SKM-1 (cell line): ENCODE measurements at regions not wholly inside any gene's neighbourhood (a gene's known extent, or its start where the extent isn't known, plus 50 kb on each side); places are given as distances from the start of the nearest gene placed in this dataset.

Experiments used
- DNase-seq: peaks from one replicate; lab custom pipeline; 2025; ENCODE audit not compliant: unreplicated experiment; lab: John Stamatoyannopoulos, UW

- no peak for DNase-seq
Measured at GRCh38 chr17:34156401-34156740, 98.7 kb upstream of the CCL2 start.

- no peak for DNase-seq
Measured at GRCh38 chr17:34156741-34157589, 98.1 kb upstream of the CCL2 start.

GRCh38 chr17:34161690-34162089 lies 93.4 kb upstream of the CCL2 start:
- DNase-seq: no peak

DNA sequence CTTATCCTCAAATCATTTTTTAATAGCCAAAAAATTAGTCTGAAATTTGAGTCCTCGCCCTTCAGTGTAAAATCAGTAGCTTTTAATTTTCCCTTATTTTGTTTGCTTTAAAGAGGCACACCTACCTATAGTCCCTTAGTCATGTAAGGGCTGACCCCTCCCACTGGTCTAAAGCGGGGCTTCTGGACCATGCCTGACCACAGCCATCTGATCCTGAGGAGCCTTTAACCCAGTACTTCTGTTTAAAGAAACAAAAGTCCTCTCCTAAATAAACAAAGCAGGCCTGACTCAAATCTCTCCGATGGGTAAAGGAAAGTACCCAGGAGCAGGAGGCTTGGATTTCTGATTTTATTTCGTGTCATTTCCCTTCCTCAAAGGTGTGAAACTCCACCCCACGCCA lies 92.0 kb upstream of the CCL2 start:
- DNase-seq: no peak

DNA sequence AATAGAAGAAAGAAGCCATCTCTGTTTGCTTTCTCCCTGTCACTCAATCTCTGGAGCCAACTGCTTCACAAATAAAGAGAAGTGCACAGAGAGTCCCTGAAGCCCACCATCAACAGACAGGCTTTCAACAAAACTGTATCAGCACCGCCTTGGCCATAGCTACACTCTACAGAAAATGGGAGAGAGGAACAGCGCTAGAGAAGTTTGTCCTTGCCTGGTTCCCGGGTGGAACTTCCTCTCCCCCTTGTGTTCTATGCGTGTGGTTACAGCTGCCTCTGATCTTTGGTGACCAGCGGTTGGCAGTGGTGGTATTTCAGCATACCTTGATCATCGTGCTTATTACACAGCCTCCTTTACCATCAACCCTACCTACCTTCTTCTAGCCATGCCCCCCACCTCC lies 91.4 kb upstream of the CCL2 start:
- no peak for DNase-seq

GRCh38 chr17:34164837-34165236 lies 90.2 kb upstream of the CCL2 start:
- no peak for DNase-seq

- no peak for DNase-seq
Measured at GRCh38 chr17:34166352-34166751, 88.7 kb upstream of the CCL2 start.

DNA sequence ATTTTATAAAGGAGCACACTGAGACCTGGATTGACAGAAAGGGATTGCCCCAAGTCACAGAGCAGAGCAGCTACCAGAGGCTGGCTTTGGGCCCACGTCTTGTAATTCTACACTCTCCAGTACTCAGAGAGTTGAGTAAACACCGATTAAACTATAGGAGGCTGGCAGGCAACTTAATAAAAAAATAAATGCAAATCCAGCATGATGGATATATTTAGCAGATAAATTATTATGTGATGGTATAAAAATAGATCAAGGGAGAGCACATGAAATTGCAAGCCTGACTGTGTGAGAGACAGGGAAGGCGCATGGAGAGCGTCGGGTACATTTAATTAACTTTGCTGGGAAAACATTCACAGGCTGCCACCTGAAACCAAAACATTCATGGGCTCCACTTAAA lies 87.7 kb upstream of the CCL2 start:
- DNase-seq: no peak

DNA sequence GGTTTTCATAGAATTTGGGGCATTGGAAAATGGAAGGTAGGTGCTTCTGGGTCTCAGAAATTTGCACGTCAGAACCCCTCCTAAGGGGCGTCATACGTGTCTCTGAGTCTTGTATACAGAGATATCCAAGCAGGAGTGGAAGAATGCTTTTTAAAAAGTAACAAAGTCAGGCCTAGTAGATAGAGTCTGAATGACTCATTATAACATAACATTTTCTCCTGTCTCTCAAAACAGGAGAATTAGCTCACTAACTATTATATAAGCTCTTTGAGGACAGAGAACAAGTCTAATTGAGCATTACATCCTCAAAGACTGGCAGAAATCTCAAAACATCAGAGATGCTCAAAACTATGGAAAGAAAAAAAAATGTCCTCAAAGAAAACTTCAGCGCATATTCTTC lies 86.1 kb upstream of the CCL2 start:
- no peak for DNase-seq

DNA sequence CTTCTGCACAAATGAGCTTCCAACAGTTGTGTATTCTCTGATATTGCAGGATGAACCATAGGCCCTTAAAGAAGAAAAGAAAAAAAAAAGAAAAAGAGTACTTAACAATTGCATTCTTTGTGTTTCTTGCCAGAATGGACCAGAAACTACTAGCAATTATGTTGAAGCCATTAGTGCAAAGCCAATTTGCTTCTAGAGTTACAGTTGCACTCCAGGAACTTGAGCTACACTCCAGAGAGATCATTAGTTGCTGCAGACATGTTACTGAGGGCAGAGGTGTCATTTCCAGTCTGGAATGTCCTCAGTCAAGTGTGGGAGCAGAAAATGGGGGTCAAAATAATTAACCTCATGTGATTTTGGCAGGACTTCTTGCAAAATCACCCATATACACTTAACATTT lies 85.6 kb upstream of the CCL2 start:
- no peak for DNase-seq

DNA sequence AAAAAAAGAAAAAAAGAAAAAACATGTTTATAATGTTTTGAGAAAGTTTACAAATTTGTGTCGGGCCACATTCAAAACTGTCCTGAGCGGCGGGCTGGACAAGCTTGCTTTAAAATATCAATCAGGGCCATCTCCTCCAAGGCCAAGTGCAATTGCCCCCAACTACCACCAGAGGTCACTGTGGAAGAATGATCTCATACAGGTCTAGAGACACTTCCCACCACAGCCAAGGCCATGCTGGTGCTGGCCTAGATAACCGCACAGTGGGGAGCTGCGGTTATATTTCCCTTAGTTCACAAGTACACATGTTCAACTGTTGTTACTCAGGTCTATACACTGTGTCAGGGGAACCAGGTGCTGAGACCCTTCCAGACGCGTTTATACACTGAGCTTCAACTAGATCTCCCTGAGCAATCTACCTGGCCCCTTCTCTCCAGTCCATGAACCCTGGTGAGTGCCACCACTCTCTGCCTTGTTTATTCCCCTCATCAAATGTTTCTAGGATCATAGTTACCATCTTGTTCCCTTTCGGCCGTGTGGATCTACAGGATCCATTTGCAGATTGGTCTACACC lies 83.8 kb upstream of the CCL2 start:
- peak; percentile 8 for DNase-seq

GRCh38 chr17:34172390-34172918 lies 82.6 kb upstream of the CCL2 start:
- DNase-seq: no peak

DNA sequence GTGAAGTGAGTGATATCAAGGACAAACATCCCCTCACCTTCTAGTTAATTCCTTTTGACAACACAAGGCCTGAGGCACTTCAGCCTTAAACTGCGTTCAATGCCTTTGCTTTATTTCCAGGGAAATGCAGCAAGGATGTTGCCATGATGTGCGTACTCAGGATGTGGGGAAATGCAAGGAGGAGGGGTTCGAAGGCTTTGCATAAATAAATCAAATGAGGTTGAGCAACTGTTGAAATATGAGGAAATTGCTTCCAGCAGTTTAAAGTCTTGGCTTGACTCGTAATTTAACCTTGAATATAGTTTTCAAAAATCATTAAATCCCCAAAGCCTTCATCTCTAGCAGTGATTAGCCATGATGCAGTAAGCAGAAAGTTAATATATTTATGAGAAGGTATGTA lies 81.8 kb upstream of the CCL2 start:
- DNase-seq: no peak

- DNase-seq: no peak
Measured at GRCh38 chr17:34174496-34174895, 80.6 kb upstream of the CCL2 start.

GRCh38 chr17:34176440-34176839 lies 78.6 kb upstream of the CCL2 start:
- DNase-seq: no peak

GRCh38 chr17:34177642-34178041 lies 77.4 kb upstream of the CCL2 start:
- no peak for DNase-seq

- no peak for DNase-seq
Measured at GRCh38 chr17:34178092-34178491, 77.0 kb upstream of the CCL2 start.

- DNase-seq: no peak
Measured at GRCh38 chr17:34182036-34182803, 72.9 kb upstream of the CCL2 start.

DNA sequence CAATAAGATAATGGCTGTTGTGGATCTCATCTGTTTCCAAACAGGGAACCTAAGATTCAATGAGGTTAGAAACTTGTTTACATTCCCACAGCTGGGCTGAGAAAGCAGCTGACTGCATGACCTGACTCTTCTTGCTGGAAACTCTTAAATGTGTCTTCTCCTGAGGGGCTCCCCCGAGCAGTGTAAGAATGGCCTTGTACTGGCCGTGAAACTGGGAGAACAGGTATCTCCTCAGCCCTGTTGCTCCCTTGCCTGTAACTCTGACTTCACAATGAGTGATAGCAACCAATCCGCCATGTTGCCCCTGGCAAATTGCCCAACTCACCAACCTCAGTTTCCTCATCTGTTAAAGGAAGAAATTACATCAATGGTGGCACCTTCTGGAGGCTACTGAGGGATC lies 59.1 kb upstream of the CCL2 start:
- no peak for DNase-seq

- no peak for DNase-seq
Measured at GRCh38 chr17:34198519-34198918, 56.6 kb upstream of the CCL2 start.

DNA sequence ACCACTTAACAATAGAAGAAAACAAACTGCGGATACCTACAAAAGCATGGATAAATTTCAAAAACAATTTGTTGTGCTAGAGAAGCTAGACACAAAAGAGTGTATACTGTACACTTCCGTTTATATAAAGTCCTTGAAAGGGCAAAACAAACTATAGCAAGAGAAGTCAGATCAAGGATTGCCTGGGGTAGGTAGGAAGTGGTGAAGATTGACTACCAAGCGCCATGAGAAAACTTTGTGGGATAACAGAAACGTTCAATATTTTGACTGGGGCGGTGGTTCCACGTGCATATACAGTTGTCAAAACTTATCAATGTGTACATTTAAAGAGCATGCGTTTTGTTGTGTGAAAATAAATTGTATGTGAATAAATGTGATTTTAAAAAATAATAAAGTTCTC lies 55.6 kb upstream of the CCL2 start:
- no peak for DNase-seq

GRCh38 chr17:34199932-34200534 lies 55.1 kb upstream of the CCL2 start:
- DNase-seq: peak; percentile 54
